Progenitor cell of endocrine pancreas (in vitro differentiated cells): ENCODE measurements at regions not wholly inside any gene's neighbourhood (a gene's known extent, or its start where the extent isn't known, plus 50 kb on each side); places are given as distances from the start of the nearest gene placed in this dataset.

Experiments
- DNase-seq: peaks from one replicate; pipeline ENCODE4 v3.0.0; 2021; ENCODE audit warnings: low spot score; ENCODE audit not compliant: unreplicated experiment
- H3K27ac Mint-ChIP-seq: 2 replicates; pipeline ENCODE4 v1.8.0; 2021; ENCODE audit warnings: mild to moderate bottlenecking, moderate library complexity, mixed read lengths
- H3K27me3 Mint-ChIP-seq: 2 replicates; pipeline ENCODE4 v1.8.0; 2021; ENCODE audit warnings: mixed read lengths
- H3K36me3 Mint-ChIP-seq: 2 replicates; pipeline ENCODE4 v1.8.0; 2022; ENCODE audit warnings: mixed read lengths; ENCODE audit not compliant: insufficient read depth
- H3K4me1 Mint-ChIP-seq: 2 replicates; pipeline ENCODE4 v1.8.0; 2021; ENCODE audit warnings: low read depth, mixed read lengths
- H3K4me3 Mint-ChIP-seq: 2 replicates; pipeline ENCODE4 v1.8.0; 2021; ENCODE audit warnings: low read depth, mild to moderate bottlenecking, moderate library complexity, mixed read lengths
- H3K9me3 Mint-ChIP-seq: 2 replicates; pipeline ENCODE4 v1.8.0; 2021; ENCODE audit warnings: low read depth, mixed read lengths
- CTCF ChIP-seq: fragments of 200-600 bp; sonication (generic); IDR thresholded peaks from one replicate; pipeline ENCODE4 v1.5.0; 2021; ENCODE audit warnings: antibody characterized with exemption, mild to moderate bottlenecking; ENCODE audit not compliant: unreplicated experiment

- Mint-ChIP-seq H3K9me3 (no peaks in the 10 kb centered on the region), H3K27me3 (no peaks in the 10 kb centered on the region), H3K27ac (no peak overlapping the region), H3K4me3 (no peak overlapping the region), H3K36me3 (peaks cover 3% of the 10 kb centered on the region), H3K4me1 (peaks cover 2% of the 10 kb centered on the region)
- no peak for DNase-seq
- no peak for TF ChIP-seq CTCF
Measured at GRCh38 chr1:39117899-39118450, 86.5 kb upstream of the MACF1 start.

GRCh38 chr1:39122056-39122455 is 82.4 kb upstream of the MACF1 start:
- no peak for DNase-seq
- Mint-ChIP-seq H3K36me3 (peaks cover 5% of the 10 kb centered on the region), H3K27ac (no peak overlapping the region), H3K27me3 (no peaks in the 10 kb centered on the region), H3K4me1 (peaks cover 2% of the 10 kb centered on the region), H3K4me3 (no peak overlapping the region), H3K9me3 (no peaks in the 10 kb centered on the region)
- TF ChIP-seq CTCF = no peak

GRCh38 chr1:39124282-39124681 is 80.2 kb upstream of the MACF1 start:
- H3K27me3 Mint-ChIP-seq = no peaks in the 10 kb centered on the region
- H3K9me3 Mint-ChIP-seq = no peaks in the 10 kb centered on the region
- TF ChIP-seq CTCF = no peak

GRCh38 chr1:39127513-39127912 is 77.0 kb upstream of the MACF1 start:
- DNase-seq = no peak
- TF ChIP-seq CTCF = no peak
- peaks cover 4% of the 10 kb centered on the region for H3K36me3 Mint-ChIP-seq
- peaks cover 17% of the 10 kb centered on the region for H3K4me1 Mint-ChIP-seq
- no peaks in the 10 kb centered on the region for H3K27me3 Mint-ChIP-seq
- no peak overlapping the region for H3K27ac Mint-ChIP-seq
- no peaks in the 10 kb centered on the region for H3K9me3 Mint-ChIP-seq
- no peak overlapping the region for H3K4me3 Mint-ChIP-seq

More at GRCh38 chr1:39124282-39124681, 80.2 kb upstream of the MACF1 start:
- no peak overlapping the region for H3K27ac Mint-ChIP-seq
- H3K4me1 Mint-ChIP-seq = peaks cover 7% of the 10 kb centered on the region
- DNase-seq = no peak
- H3K36me3 Mint-ChIP-seq = peaks cover 5% of the 10 kb centered on the region
- H3K4me3 Mint-ChIP-seq = no peak overlapping the region

- no peak for DNase-seq
- Mint-ChIP-seq H3K9me3 (no peaks in the 10 kb centered on the region), H3K27me3 (no peaks in the 10 kb centered on the region), H3K4me3 (no peak overlapping the region), H3K27ac (no peak overlapping the region), H3K4me1 (peaks cover 22% of the 10 kb centered on the region), H3K36me3 (peaks cover 4% of the 10 kb centered on the region)
- no peak for TF ChIP-seq CTCF
Measured at GRCh38 chr1:39128126-39128525, 76.4 kb upstream of the MACF1 start.
